BJ (cell line): ENCODE measurements at regions not wholly inside any gene's neighbourhood (a gene's known extent, or its start where the extent isn't known, plus 50 kb on each side); places are given as distances from the start of the nearest gene placed in this dataset.

Source experiments
- CTCF ChIA-PET: fragments of 350-600 bp; formaldehyde crosslinking; extraction: SDS; loops from one replicate; lab custom pipeline; 2021; ENCODE audit warnings: antibody characterized with exemption, inconsistent platforms; lab: Yijun Ruan, JAX
- POLR2A ChIA-PET: fragments of 300-600 bp; sonication (Branson Sonifier 250); formaldehyde crosslinking; extraction: SDS; loops from one replicate; lab custom pipeline; 2021; ENCODE audit warnings: antibody characterized with exemption; lab: Charles Lee
- DNase-seq: peaks from one replicate; pipeline ENCODE4 v3.0.0-alpha.2; 2011; ENCODE audit warnings: low read depth
- H3K27me3 ChIP-seq: 2 replicates; pipeline ENCODE4 v1.6.0; 2011; ENCODE audit warnings: low read length; ENCODE audit not compliant: control insufficient read depth, insufficient read depth
- H3K36me3 ChIP-seq: 2 replicates; pipeline ENCODE4 v1.5.1; 2011; ENCODE audit warnings: low read length; ENCODE audit not compliant: control insufficient read depth, insufficient read depth
- H3K4me3 ChIP-seq: 2 replicates; pipeline ENCODE4 v1.5.1; 2011; ENCODE audit warnings: low read depth, mild to moderate bottlenecking, control low read depth, low read length
- TF ChIP-seq, protein P1 (sequence below): IDR thresholded peaks from 2 replicates; pipeline ENCODE4 v1.5.1; 2011; ENCODE audit warnings: low read depth, mild to moderate bottlenecking, control low read depth, inconsistent platforms, low read length, moderate library complexity; ENCODE audit not compliant: insufficient read depth

DNA sequence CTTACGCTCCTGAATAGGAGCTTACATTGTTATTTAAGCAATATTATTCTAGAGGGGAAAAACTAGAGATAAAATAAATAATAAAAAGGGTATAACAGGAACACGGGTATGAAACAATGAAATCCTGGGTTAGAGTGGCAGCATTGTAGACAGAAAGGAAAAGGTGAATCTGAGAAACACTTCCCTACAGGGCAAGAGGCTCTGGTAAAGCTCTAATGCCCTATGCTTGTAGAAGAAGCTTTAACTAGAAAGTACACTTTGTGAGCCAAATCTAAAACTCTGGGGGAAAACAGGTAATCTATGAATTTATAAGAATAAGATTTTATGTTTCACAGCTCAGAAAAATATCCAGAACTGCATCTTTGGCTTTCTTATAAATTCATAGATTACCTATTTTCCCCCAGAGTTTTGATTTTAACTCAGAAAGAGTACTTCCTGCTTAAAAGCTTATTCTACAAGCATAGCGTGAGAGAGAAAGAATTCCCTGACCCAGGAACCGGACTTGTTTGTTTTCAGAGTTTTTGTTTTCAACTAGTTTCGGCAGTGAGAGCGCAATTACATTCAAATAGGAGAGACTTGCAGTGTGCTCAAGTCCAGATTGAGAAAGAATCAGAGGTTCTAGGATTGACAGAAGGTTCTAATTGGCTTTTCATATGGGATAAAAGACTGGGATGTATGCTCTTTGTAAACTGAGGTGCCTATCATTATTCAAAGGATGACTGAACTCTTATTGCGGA, 651.0 kb upstream of the RORB start:
- DNase-seq: no peak
- TF ChIP-seq, protein P1, sequence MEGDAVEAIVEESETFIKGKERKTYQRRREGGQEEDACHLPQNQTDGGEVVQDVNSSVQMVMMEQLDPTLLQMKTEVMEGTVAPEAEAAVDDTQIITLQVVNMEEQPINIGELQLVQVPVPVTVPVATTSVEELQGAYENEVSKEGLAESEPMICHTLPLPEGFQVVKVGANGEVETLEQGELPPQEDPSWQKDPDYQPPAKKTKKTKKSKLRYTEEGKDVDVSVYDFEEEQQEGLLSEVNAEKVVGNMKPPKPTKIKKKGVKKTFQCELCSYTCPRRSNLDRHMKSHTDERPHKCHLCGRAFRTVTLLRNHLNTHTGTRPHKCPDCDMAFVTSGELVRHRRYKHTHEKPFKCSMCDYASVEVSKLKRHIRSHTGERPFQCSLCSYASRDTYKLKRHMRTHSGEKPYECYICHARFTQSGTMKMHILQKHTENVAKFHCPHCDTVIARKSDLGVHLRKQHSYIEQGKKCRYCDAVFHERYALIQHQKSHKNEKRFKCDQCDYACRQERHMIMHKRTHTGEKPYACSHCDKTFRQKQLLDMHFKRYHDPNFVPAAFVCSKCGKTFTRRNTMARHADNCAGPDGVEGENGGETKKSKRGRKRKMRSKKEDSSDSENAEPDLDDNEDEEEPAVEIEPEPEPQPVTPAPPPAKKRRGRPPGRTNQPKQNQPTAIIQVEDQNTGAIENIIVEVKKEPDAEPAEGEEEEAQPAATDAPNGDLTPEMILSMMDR: no peak
- CTCF ChIA-PET: no interaction called here
- no peaks in the 10 kb centered on the region for H3K27me3 ChIP-seq
- POLR2A ChIA-PET: no interaction called here
- H3K4me3 ChIP-seq: no peak overlapping the region
- no peaks in the 10 kb centered on the region for H3K36me3 ChIP-seq

DNA sequence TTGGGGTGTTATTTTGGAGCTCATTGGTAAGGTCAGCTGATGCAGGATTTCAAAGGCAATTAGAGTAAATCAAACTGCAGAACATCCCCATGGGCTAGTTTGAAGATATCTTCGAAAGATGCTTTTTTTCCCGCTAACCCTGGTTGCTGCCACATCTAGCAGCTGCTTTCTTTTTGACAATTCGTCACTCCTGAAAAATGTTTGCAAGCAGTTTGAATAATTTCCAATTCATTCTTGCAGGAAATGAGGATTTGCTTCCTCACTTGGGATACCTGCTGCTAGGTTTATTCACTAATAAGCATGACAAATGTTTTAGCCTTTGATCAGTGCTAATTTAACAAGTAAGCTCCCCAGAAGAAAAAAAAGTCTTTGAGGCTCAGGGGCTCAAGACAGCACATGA, 649.6 kb upstream of the RORB start:
- H3K4me3 ChIP-seq: no peak overlapping the region
- DNase-seq: no peak
- no peaks in the 10 kb centered on the region for H3K36me3 ChIP-seq
- no peaks in the 10 kb centered on the region for H3K27me3 ChIP-seq
- CTCF ChIA-PET: interaction anchor here (1.0 kb wide), 1 partner anchor 17 kb away, joined by 3 read pairs; no protein-coding TSS in a partner anchor
- POLR2A ChIA-PET: no interaction called here
- TF ChIP-seq, protein P1: no peak

DNA sequence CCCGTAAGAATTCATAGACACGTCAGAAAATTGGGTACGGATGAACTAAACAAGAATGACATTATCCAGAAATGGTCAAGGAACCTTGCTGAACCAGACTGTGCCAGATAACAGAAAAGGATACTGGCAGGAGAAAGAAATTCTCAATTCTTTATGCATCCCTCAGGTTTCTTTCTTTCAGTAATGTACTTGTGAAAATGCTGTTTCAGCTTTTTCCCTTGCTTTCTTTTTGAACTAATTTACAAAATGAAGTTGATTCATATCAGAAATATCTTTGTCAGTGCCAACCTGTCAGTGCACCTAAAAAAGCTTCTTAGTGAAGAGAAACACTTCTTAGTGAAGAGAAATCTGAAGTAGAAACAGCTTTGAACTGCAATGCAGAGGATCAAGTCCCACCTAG, 643.6 kb upstream of the RORB start:
- Histone ChIP-seq H3K36me3 (no peaks in the 10 kb centered on the region), H3K4me3 (no peak overlapping the region), H3K27me3 (no peaks in the 10 kb centered on the region)
- ChIA-PET POLR2A (no interaction called here), CTCF (no interaction called here)
- DNase-seq: no peak
- TF ChIP-seq, protein P1: no peak

DNA sequence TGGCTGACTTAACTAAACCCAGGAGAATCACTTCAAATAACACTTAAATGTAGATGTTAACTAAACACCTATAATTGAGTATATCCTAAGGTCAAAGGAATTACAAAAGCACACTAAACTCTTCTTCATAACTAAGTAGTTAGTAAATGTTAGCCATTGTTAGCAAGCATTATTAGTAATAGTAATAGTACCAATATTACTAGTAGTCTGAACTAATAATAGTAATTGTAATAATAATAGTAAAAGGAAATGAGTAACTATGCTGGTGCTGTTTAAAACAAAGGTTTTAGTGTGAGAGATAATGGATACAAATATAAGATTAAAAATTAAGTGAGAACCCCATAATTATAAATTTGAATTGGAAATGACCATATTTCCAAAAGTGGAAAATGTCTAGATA, 641.9 kb upstream of the RORB start:
- H3K36me3 ChIP-seq: no peaks in the 10 kb centered on the region
- DNase-seq: no peak
- H3K27me3 ChIP-seq: no peaks in the 10 kb centered on the region
- CTCF ChIA-PET: no interaction called here
- POLR2A ChIA-PET: no interaction called here
- TF ChIP-seq, protein P1: no peak
- no peak overlapping the region for H3K4me3 ChIP-seq

DNA sequence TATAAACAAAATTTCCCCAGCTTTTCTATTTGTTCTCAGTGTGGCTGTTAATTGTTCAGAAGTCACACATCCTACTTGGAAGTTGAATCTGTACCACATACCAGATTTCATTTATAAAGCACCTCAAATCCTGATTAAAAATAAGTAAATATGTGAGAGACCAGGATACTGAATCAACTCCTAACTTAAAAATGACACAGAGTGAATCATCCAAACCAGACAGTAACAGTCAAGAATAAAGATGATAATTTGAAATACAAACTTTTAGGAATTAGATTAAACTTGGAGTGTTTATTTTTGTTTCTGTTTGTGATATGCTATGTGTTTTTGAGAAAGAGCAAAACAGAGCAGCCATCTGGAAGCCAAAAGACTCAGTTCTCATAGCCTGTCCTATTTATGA, 633.2 kb upstream of the RORB start:
- ChIA-PET POLR2A (no interaction called here), CTCF (interaction anchor here (0.5 kb wide), 1 partner anchor 1727 kb away, joined by 3 read pairs; no protein-coding TSS in a partner anchor)
- Histone ChIP-seq H3K4me3 (no peak overlapping the region), H3K36me3 (no peaks in the 10 kb centered on the region), H3K27me3 (no peaks in the 10 kb centered on the region)
- no peak for DNase-seq
- TF ChIP-seq, protein P1: no peak
